GM21576 (cell line): ENCODE measurements at regions not wholly inside any gene's neighbourhood (a gene's known extent, or its start where the extent isn't known, plus 50 kb on each side); places are given as distances from the start of the nearest gene placed in this dataset.
A peak's percentile ranks its signal among the peaks of the same experiment; 100 is the strongest.
"Not testable (repeated sequence)": the region's sequence is repeated elsewhere in the genome, so short reads cannot be mapped to it uniquely, and the experiment has no call there.

Experiments
- ATAC-seq: cut with Tn5 transposase; IDR thresholded peaks from one replicate; pipeline ENCODE4 v1.9.1; 2021; ENCODE audit warnings: mild to moderate bottlenecking, moderate library complexity; ENCODE audit not compliant: unreplicated experiment

DNA sequence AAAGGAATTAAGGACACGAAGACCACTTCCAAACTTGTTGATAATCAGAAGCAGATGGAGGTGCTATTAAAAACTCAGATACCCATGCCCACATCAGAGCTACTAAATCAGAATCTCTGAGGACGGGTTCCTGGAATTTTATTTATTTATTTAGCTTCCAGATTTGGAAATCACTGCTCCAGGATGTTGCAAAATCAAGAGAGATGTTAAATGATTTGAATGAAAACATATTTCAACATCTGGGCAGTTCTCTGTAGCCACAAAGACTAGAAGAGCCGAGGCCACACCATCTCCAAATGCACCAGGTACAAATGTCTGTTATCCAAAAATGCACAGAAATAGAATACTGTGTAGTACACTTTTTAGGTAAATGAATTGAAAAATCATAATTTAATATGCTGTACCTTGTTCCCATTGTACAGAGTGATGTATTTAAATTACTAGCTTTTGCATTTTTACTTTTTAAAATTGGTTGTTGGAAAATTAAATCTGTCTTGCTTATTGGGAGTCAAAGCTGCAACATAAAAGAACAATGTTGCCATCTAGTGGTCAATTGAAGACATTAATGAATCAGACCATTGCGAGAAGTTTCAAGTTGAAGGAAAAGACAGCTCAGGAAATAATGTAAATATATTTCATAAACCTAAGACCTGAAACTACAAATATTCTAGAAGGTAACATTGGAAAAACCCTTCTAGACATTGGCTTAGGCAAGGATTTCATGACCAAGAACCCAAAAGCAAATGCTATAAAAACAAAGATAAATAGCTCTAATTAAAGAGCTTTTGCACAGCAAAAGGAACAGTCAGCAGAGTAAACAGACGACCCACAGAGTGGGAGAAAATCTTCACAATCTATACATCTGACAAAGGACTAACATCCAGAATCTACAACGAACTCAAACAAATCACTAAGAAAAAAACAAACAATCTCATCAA, 151.3 kb upstream of the TTC29 start:
- peak; percentile 63 for ATAC-seq

DNA sequence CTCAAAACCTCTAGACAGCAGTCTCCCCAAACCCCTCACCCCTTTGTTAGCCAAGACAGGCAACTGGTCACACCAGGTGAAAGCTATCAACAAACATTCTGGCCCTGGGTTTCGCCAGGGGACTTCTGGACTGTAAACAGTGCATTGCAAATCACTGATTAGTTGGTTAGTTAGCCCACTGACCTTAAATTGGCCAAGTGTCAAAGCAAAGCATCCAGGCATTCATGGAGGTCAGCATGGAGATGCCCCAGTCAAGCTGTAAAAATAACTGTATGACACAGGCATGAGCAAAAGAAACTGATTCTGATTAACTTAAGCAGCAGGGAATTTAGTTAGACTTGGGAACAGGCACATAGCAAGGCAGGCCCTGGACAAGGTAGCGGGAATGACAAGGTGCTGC, 156.0 kb upstream of the TTC29 start:
- ATAC-seq = no peak

DNA sequence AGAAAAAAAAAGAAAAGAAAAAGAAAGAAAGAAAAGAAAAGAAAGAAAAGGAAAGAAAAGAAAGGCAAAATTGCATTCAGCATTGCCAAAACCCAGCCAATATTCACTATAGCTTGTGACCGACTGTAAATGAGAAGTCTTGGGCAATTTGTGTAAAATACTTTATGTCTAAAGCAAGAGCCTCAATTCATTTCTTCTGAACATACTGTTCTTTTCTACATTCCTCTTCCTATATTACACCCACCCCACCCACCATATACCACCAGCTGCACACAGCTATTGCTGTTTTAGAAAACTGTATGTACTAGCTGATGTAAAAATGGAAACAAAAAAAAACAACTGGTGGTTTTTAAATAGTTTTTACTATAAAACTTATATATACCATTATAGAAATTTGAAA, 156.9 kb upstream of the TTC29 start:
- no peak for ATAC-seq

DNA sequence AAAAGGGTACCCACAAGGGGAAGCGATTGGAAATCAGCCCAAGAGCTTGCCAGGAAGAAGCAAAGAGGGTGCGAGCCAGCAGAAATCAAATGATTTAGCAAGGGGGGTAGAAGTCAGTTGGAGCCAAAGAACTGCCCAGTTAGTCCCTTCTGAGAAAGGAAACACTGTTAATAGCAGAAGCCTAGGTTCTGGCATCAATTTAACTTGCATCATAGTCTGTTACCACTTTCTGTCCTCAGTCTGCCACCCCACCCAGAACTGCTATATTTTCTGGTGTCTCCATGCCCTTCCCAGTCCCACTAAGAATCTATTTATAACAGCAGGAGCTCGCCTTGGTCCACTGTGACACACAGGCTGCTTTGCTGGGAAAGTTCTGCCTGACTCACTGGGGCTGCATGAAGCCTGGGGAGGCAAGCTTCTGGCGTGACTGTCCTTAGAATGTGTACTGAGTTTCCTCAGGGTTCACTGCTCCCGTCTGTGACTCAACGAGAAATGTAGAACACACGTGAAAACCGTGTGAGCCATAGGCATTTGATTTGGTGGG, 157.8 kb upstream of the TTC29 start:
- ATAC-seq = no peak

DNA sequence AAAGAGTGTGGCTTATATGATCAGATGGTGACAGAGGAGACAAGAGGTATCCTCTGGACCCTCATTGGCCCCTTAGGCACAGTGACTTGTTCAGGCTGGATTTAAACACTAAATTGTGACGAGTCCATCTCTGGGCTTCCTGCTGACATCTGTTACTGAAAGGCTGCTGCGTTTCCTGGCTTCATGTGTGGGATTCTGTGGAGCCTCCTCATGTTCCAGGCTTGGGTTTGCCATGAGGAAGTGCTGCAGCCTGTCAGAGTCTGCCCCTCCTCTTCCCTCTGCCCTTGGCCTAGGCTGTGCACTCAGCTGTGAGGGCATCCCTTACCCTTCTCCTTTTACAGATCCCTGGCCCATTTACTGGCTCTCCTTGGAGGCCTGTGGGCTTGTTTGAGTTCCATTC, 159.1 kb upstream of the TTC29 start:
- ATAC-seq = no peak

DNA sequence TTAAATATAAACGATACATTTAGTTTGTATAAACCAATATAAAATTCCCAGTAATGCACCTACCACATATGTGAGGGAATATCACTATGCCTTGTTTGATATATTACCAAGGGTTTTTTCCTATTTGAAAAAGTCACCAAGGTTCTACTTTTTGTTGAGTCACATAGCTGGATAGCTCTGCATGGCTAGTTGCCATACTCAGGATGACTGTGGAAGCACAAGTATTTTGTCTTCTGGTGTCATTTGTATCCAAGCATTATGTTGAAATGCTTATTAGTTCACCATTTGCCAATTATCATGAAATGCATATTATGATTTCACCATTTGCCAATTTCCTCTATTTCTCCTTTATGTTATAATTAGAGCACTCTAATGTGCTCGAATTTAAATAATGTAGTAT, 162.7 kb upstream of the TTC29 start:
- no peak for ATAC-seq

DNA sequence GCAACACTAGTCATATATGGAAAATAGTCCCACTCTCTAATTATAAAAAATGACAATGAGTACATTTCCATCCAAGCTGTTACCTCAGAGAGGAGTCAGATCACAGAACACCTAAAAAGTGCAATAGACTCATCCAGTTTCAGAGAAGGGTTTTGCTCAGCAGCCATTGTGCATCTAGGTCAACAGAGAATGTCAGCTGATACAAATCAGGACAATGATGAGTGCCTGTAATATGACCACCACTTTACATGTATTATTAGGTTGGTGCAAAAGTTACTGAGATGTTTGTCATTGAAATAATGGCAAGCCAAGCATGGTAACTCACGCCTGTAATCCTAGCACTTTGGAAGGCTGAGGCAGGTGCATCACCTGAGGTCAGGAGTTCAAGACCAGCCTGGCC, 164.1 kb upstream of the TTC29 start:
- no peak for ATAC-seq

DNA sequence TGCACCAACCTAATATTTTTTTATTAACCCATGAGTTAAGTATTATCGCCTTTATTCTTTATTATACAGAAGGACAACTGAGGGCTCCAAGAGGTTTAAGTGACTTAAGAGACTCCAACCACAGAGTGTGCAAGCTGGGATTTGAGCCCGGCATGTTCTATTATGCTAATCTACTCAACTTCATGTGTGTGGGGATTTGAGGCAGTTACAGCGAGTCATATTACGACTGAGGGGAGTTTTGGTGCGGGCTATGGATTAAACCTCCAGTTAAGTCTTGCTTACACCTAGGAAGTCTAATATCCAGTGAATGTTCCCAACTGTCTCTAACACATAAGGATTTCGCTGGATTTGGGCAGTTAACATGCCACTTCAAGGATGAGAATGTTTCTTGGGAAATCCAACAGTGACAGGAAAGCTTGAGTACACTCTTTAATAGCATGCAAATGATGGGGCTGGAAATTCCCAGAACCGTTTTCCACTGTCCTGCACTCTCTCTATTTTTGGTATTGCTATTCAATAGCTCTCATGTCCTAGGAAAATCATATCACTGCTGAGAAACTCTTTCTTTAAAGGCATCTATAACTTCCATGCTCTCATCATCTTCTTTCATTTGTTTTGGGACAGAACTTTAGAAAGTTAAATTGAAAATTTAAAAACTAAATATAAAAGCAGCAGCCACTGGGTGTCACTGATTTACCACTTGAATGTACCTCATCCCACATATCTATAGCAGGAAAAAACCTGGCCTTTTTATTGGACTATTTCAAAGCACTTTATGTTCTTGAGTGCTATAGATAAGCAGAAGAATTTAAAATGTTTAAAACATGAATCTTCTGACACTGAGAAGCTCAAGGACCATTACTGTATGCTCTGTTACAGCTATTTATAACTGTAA, 165.1 kb upstream of the TTC29 start:
- ATAC-seq = no peak

DNA sequence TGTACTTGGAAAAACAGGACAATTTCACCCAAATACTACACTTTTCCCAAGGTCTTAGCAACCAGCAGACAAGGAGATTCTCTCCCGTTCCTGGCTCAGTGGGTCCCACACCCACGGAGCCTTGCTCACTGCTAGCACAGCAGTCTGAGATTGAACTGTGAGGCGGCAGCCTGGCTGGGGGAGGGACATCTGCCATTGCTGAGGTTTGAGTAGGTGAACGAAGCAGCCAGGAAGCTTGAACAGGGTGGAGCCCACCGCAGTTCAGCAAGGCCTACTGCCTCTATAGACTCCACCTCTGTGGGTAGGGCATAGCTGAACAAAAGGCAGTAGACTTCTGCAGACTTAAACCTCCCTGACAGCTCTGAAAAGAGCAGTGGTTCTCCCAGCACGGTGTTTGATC, 166.5 kb upstream of the TTC29 start:
- ATAC-seq = not testable (repeated sequence)

DNA sequence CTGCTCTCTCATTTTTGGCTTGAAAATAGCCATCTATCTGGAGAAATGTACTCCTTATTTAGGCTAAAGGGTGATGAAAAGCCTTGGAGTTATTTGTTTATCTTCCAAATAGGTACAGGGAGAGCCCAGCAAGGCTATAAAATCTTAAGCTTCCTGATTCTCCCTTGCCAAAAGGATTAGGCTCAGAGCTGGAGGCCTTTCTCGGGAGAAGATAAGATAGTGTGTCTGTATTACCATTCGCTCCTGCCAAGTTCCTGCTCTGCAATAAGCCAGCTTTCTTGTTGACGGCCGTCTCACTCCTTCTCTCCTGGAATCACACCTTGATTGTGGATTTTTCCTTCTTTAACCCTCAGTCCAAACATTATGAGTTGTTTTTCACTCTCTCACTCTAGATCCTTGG, 171.8 kb upstream of the TTC29 start:
- ATAC-seq = no peak

DNA sequence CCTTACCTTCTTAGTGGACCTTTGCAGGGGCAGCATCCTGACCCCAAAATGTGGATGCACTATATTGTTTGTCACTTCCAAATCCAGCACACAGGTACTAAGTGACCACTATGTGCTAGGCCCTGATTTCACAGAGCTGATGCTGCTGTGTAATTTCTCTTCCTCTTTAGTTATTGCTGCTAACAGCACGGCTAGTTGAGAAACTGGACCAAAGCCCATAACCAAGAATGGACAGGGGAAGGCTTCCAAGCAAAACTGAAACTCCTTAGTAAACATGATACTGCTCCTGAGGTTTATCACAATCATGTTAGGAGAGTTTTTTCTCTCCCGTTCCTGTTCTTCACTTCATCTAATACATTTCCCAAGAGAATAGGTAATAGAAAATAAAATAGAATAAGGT, 172.9 kb upstream of the TTC29 start:
- ATAC-seq = no peak

DNA sequence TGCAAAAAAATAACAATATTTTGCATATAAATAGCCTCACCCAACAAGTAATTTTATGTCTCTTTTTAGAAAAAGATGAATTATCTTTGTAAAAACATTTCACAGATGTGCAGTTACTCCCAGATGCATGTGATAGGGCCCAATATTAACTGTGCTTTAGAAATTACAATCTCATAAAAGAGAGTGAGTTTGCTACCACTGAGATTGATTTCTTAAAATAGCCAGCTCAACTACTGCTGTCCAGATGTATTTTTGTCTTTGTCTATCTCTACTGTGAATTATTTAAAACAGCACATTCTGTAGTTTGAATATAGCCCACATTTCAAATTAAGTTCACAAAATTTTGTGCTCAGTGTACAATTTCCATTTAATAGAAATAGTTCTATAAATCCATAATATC, 177.0 kb upstream of the TTC29 start:
- ATAC-seq = no peak

DNA sequence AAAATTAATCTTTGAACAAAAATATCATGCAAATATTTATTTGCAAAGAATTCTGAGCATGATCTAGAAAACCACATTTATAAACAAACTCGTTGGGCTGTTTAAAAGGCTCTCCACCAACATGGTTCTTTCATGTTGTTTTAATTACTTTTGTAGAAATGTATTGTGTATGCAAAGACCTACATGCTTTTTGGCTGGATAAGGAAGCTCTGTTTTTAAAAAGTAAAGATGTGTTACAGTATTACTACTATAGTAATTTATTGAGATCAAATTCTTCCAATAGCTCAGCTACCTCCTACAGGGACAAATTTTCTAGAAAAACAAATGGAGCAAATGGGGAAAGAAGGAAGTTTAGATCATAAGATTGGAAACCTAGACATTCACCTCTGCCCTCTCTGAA, 177.5 kb upstream of the TTC29 start:
- no peak for ATAC-seq

DNA sequence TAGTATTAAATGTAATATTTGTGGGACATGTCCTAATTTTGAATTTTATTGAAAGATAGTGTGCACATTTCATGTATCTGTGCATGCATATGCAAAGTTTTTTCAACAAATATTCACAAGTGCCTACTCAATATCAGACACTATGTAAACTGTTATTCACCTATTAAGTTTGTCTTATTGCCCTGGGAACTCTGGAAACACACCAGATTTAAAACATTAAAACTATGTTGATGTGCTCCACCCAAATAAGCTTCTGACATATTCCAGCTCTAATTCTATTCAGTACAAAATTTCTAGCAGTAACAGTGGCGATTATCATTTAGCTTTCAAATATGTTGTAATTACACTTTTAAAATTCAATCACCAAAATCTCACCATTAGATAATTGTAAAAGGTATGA, 183.1 kb upstream of the TTC29 start:
- no peak for ATAC-seq

DNA sequence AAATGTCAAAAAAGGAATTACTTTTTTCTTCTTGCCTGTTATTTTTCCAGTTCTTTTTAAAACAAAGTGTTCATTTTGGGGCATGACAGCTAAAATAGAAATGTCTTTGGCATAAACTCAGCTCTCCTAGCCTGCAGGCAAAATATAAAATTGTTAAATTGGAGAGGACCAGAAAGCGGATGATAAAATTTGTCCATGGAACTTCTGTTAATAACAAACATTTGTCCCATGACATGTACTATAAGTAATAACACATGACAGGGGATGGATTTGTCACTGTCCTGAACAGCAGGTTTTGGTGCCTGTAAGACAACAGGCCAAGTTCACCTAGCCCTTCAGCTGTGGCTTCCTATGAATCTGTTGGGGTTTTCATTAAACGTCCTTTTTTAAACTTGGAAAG, 184.0 kb upstream of the TTC29 start:
- ATAC-seq = no peak

DNA sequence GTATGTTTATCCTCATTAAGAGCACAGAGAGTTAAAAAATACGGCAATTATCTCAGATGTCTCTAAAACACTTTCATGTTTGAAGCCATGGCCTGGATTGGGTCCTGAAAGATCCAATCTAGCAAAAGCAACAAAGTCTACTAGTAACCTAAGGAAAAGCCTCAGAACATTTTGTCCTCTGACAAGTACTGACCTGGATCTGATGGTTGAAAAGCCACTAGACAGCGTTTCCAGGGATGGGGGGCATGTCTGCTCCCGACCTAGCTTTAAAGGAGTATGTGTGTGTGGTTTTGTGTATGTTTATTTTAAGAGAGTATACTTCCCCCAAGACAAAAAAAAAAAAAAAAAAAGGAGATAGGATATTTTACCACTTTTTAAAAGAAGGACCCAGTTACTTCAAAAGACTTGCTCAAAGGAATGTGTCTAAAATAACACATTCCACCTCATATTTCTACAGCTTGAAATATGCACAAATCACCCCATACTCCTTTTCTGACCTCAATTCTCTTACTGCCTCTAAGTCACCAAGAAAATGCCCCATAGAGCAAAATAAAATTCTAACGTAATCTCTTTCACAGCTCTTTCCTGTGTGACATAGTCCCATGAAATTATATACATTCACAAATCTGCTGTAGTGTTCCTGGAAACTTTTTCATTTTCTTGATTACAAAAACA, 189.0 kb upstream of the TTC29 start:
- ATAC-seq = no peak

DNA sequence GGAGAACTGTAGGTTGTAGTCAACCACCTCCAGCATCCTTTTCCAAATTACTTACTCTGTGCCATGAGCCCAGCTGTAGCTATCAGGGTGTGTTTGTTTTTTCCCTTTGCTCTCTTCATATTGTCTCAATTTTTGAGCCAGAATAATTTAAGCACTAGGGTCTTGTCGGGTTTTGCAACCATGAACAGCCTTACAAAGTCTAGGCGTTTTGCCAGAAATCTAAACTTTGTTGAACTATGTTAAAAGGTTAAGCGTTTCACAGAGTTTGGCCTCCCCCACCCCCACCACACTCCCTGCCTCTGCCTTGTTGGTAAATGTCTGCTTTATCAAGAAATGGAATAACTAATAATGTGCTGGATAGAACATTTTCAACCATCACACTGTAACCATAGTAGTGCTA, 190.6 kb upstream of the TTC29 start:
- no peak for ATAC-seq

DNA sequence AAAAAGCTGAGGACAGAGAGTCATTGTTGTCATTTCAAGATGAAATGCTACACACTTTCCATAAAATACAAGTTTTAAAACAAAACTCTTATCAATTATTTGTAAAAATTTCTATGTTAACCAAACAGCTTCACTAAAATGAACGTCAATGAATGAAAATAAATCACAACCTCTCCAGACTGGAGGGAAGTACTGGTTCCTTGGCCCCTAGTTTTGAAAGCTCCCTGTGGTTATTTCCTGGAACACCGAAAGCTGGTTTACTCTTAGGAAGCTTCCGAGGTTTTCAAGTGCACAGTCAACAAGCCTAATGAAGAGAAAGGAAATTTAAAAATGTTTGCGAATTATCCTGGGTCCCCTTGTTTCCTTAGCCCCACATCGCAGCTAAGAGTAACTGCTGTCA, 191.1 kb upstream of the TTC29 start:
- no peak for ATAC-seq

DNA sequence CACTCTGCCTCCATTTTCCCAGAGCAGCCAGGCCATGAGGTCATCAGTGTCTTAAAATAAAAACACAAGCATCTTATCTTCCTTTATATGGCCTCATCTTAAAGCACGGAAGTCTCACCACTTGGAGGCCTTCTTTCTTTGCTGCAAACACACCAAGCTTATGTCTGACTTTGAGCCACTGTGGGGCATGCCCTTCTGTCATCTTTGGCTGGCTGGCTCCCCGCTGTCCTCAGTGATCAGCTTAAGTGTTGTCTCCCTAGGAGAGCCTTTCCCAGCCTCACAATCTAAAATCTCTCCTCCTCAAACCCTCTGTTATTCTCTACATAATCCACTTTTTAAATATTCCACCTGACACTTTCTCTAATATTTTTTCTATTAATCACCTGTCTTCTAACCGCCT, 191.6 kb upstream of the TTC29 start:
- no peak for ATAC-seq

DNA sequence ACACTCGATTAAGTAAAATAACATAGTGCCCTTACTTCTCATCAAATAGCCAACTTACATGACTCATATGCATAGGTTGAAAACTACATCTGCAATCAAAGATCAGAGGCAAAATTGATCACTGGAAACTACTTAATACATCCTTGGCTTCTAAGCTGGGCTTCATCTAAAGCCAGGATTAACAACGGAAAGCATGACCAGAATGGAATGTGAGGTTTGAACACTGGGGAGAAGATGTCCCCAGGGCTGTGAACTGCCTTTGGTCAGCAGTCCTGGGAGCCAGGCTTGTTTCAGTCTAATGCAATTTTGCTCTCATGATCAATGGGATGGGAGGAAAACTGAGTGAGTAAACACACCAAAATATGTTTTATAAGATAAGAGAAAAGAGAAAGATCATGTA, 192.5 kb upstream of the TTC29 start:
- ATAC-seq = no peak
